ENCODE measurements at regions not wholly inside any gene's neighbourhood (a gene's known extent, or its start where the extent isn't known, plus 50 kb on each side); places are given as distances from the start of the nearest gene placed in this dataset.

GRCh38 chr4:11894221-11894620, 465.5 kb upstream of the HS3ST1 start:
- H3K4me1 Mint-ChIP-seq (ENCODE audit: low read depth in 2 of 2) = no peaks in the 10 kb centered on the region
- peaks cover 6 to 10% of the 10 kb centered on the region in 2 donors for H3K9me3 Mint-ChIP-seq
- no peak overlapping the region for H3K4me3 Mint-ChIP-seq

GRCh38 chr4:11889099-11889498, 460.4 kb upstream of the HS3ST1 start:
- no peak overlapping the region for H3K4me3 Mint-ChIP-seq

More at GRCh38 chr4:11894221-11894620, 465.5 kb upstream of the HS3ST1 start:
- Mint-ChIP-seq H3K27me3 (no peaks in the 10 kb centered on the region), H3K36me3 (ENCODE audit: insufficient read depth) (no peaks in the 10 kb centered on the region), H3K27ac (no peak overlapping the region)
- ATAC-seq (replicated peaks) (no peak), DNase-seq (no peak)

GRCh38 chr4:11881947-11882346, 453.3 kb upstream of the HS3ST1 start:
- ATAC-seq (replicated peaks) (no peak), DNase-seq (no peak)
- Mint-ChIP-seq H3K4me1 (ENCODE audit: low read depth in 2 of 2) (no peaks in the 10 kb centered on the region), H3K9me3 (peaks cover 10 to 12% of the 10 kb centered on the region in 2 donors), H3K27ac (no peak overlapping the region), H3K36me3 (ENCODE audit: insufficient read depth) (no peaks in the 10 kb centered on the region), H3K4me3 (no peak overlapping the region), H3K27me3 (no peaks in the 10 kb centered on the region)

More at GRCh38 chr4:11889099-11889498, 460.4 kb upstream of the HS3ST1 start:
- Mint-ChIP-seq H3K27me3 (no peaks in the 10 kb centered on the region), H3K9me3 (peaks cover 7 to 20% of the 10 kb centered on the region in 2 donors), H3K27ac (no peak overlapping the region), H3K36me3 (ENCODE audit: insufficient read depth) (no peaks in the 10 kb centered on the region), H3K4me1 (ENCODE audit: low read depth in 2 of 2) (no peaks in the 10 kb centered on the region)
- no peak for ATAC-seq (replicated peaks)
- no peak for DNase-seq

- Mint-ChIP-seq H3K4me1 (ENCODE audit: low read depth in 2 of 2) (no peaks in the 10 kb centered on the region), H3K36me3 (ENCODE audit: insufficient read depth) (no peaks in the 10 kb centered on the region), H3K9me3 (peaks cover 8 to 10% of the 10 kb centered on the region in 2 donors), H3K4me3 (no peak overlapping the region), H3K27ac (no peak overlapping the region), H3K27me3 (no peaks in the 10 kb centered on the region)
- ATAC-seq (replicated peaks) (no peak), DNase-seq (no peak)
Measured at GRCh38 chr4:11881364-11881763, 452.7 kb upstream of the HS3ST1 start.

GRCh38 chr4:11878241-11878640, 449.5 kb upstream of the HS3ST1 start:
- Mint-ChIP-seq H3K4me3 (no peak overlapping the region), H3K36me3 (ENCODE audit: insufficient read depth) (no peaks in the 10 kb centered on the region), H3K27ac (no peak overlapping the region), H3K27me3 (no peaks in the 10 kb centered on the region), H3K4me1 (ENCODE audit: low read depth in 2 of 2) (no peaks in the 10 kb centered on the region), H3K9me3 (peaks cover 0 to 5% of the 10 kb centered on the region in 2 donors)
- ATAC-seq (replicated peaks) = no peak
- no peak for DNase-seq

GRCh38 chr4:11876104-11876503, 447.4 kb upstream of the HS3ST1 start:
- Mint-ChIP-seq H3K9me3 (peaks cover 0 to 4% of the 10 kb centered on the region in 2 donors), H3K4me1 (ENCODE audit: low read depth in 2 of 2) (no peaks in the 10 kb centered on the region), H3K27me3 (no peaks in the 10 kb centered on the region), H3K36me3 (ENCODE audit: insufficient read depth) (no peaks in the 10 kb centered on the region), H3K27ac (no peak overlapping the region), H3K4me3 (no peak overlapping the region)
- DNase-seq (no peak), ATAC-seq (replicated peaks) (no peak)

GRCh38 chr4:11869191-11869870, 440.6 kb upstream of the HS3ST1 start:
- Mint-ChIP-seq H3K4me3 (no peak overlapping the region), H3K36me3 (ENCODE audit: insufficient read depth) (no peaks in the 10 kb centered on the region)

GRCh38 chr4:11866391-11866790, 437.7 kb upstream of the HS3ST1 start:
- H3K36me3 Mint-ChIP-seq (ENCODE audit: insufficient read depth) = no peaks in the 10 kb centered on the region
- DNase-seq = no peak
- no peaks in the 10 kb centered on the region for H3K4me1 Mint-ChIP-seq (ENCODE audit: low read depth in 2 of 2)
- H3K27me3 Mint-ChIP-seq = no peaks in the 10 kb centered on the region
- H3K4me3 Mint-ChIP-seq = no peak overlapping the region
- ATAC-seq (replicated peaks) = no peak
- peaks cover 0 to 2% of the 10 kb centered on the region in 2 donors for H3K9me3 Mint-ChIP-seq
- no peak overlapping the region for H3K27ac Mint-ChIP-seq

More at GRCh38 chr4:11869191-11869870, 440.6 kb upstream of the HS3ST1 start:
- no peaks in the 10 kb centered on the region for H3K27me3 Mint-ChIP-seq
- H3K27ac Mint-ChIP-seq = no peak overlapping the region
- no peaks in the 10 kb centered on the region for H3K9me3 Mint-ChIP-seq
- no peak for ATAC-seq (replicated peaks)
- H3K4me1 Mint-ChIP-seq (ENCODE audit: low read depth in 2 of 2) = no peaks in the 10 kb centered on the region
- no peak for DNase-seq

GRCh38 chr4:11860996-11861395, 432.3 kb upstream of the HS3ST1 start:
- H3K36me3 Mint-ChIP-seq (ENCODE audit: insufficient read depth) = no peaks in the 10 kb centered on the region
- ATAC-seq (replicated peaks) = no peak
- no peaks in the 10 kb centered on the region for H3K4me1 Mint-ChIP-seq (ENCODE audit: low read depth in 2 of 2)
- H3K27me3 Mint-ChIP-seq = no peaks in the 10 kb centered on the region
- DNase-seq = no peak
- no peak overlapping the region for H3K27ac Mint-ChIP-seq
- peaks cover 0 to 2% of the 10 kb centered on the region in 2 donors for H3K9me3 Mint-ChIP-seq
- no peak overlapping the region for H3K4me3 Mint-ChIP-seq

- H3K27ac Mint-ChIP-seq = no peak overlapping the region
- no peaks in the 10 kb centered on the region for H3K36me3 Mint-ChIP-seq (ENCODE audit: insufficient read depth)
- no peak for ATAC-seq (replicated peaks)
- no peak for DNase-seq
- peaks cover 0 to under 1% of the 10 kb centered on the region in 2 donors for H3K9me3 Mint-ChIP-seq
- H3K27me3 Mint-ChIP-seq = no peaks in the 10 kb centered on the region
- no peaks in the 10 kb centered on the region for H3K4me1 Mint-ChIP-seq (ENCODE audit: low read depth in 2 of 2)
- H3K4me3 Mint-ChIP-seq = no peak overlapping the region
Measured at GRCh38 chr4:11857881-11858280, 429.2 kb upstream of the HS3ST1 start.

- Mint-ChIP-seq H3K4me1 (ENCODE audit: low read depth in 2 of 2) (no peaks in the 10 kb centered on the region), H3K36me3 (ENCODE audit: insufficient read depth) (peaks cover 3% of the 10 kb centered on the region), H3K27ac (no peak overlapping the region), H3K9me3 (no peaks in the 10 kb centered on the region), H3K27me3 (no peaks in the 10 kb centered on the region), H3K4me3 (no peak overlapping the region)
- ATAC-seq (replicated peaks) = no peak
- DNase-seq = no peak
Measured at GRCh38 chr4:11847167-11847566, 418.5 kb upstream of the HS3ST1 start.

GRCh38 chr4:11843927-11844326, 415.2 kb upstream of the HS3ST1 start:
- Mint-ChIP-seq H3K36me3 (ENCODE audit: insufficient read depth) (peaks cover 3% of the 10 kb centered on the region), H3K4me1 (ENCODE audit: low read depth in 2 of 2) (no peaks in the 10 kb centered on the region), H3K9me3 (peaks cover 0 to 16% of the 10 kb centered on the region in 2 donors), H3K4me3 (no peak overlapping the region), H3K27me3 (no peaks in the 10 kb centered on the region), H3K27ac (no peak overlapping the region)
- no peak for DNase-seq
- no peak for ATAC-seq (replicated peaks)

- Mint-ChIP-seq H3K27me3 (no peaks in the 10 kb centered on the region), H3K36me3 (ENCODE audit: insufficient read depth) (peaks cover 3% of the 10 kb centered on the region), H3K27ac (no peak overlapping the region), H3K4me3 (no peak overlapping the region), H3K4me1 (ENCODE audit: low read depth in 2 of 2) (no peaks in the 10 kb centered on the region), H3K9me3 (peaks cover 0 to 16% of the 10 kb centered on the region in 2 donors)
- DNase-seq = no peak
- ATAC-seq (replicated peaks) = no peak
Measured at GRCh38 chr4:11843340-11843739, 414.6 kb upstream of the HS3ST1 start.

- Mint-ChIP-seq H3K4me3 (no peak overlapping the region), H3K9me3 (peaks cover 4 to 22% of the 10 kb centered on the region in 2 donors), H3K27me3 (no peaks in the 10 kb centered on the region), H3K4me1 (ENCODE audit: low read depth in 2 of 2) (no peaks in the 10 kb centered on the region), H3K36me3 (ENCODE audit: insufficient read depth) (peaks cover 3% of the 10 kb centered on the region), H3K27ac (no peak overlapping the region)
- ATAC-seq (replicated peaks) = no peak
- no peak for DNase-seq
Measured at GRCh38 chr4:11842620-11843263, 414.0 kb upstream of the HS3ST1 start.
